Testis (tissue), 2 donors: ENCODE measurements at regions not wholly inside any gene's neighbourhood (a gene's known extent, or its start where the extent isn't known, plus 50 kb on each side); places are given as distances from the start of the nearest gene placed in this dataset.

Source experiments
- small RNA-seq, 2 donors: library from RNA; depleted of rRNA; stranded (forward); fragments of <200 nt; gene quantifications; one replicate each; pipeline ENCODE3, GENCODE V24; 2016

Small RNA genes lying in the stretch of these regions (small RNA-seq; reads per million reads assigned to genes)
- gene RNU4-77P, result 0 reads per million in 2 donors
